ENCODE measurements at regions not wholly inside any gene's neighbourhood (a gene's known extent, or its start where the extent isn't known, plus 50 kb on each side); places are given as distances from the start of the nearest gene placed in this dataset.
"Not testable (repeated sequence)": the region's sequence is repeated elsewhere in the genome, so short reads cannot be mapped to it uniquely, and the experiment has no call there.

- intact Hi-C loops (cut with micrococcal nuclease) = no loop called here
- H3K9me2 ChIP-seq (ENCODE audit: insufficient read depth) = no peaks in the 10 kb centered on the region
- no TSS peak for BruUV-seq (replicated peaks)
- H3K9ac ChIP-seq (ENCODE audit: low read length) = no peak overlapping the region
- no peaks in the 10 kb centered on the region for H3K36me3 ChIP-seq (ENCODE audit: control insufficient read depth in 1 of 2, insufficient read depth in 2 of 2, low read length in 2 of 2)
- TF ChIP-seq SP1 (IDR thresholded peaks at IDR 0.05; ENCODE audit: low read depth) = no peak
- DNase-seq (ENCODE audit: low read depth, low spot score) (no peak), ATAC-seq (no peak)
- POLR2A ChIA-PET = no interaction called here
- H3K79me2 ChIP-seq (ENCODE audit: insufficient read depth, low read length) = no peaks in the 10 kb centered on the region
- no peaks in the 10 kb centered on the region for H3K27me3 ChIP-seq (ENCODE audit: insufficient read depth, low read length)
- H3K4me1 ChIP-seq (ENCODE audit: control insufficient read depth in 1 of 2, insufficient read depth in 2 of 2, low read length in 2 of 2) = no peaks in the 10 kb centered on the region
- RAD21 ChIA-PET (ENCODE audit: low non-redundant PET in 1 of 2, low total read pairs in 2 of 2, uncharacterized antibody in 2 of 2, unreplicated experiment in 2 of 2) = no interaction called here
- H4K20me1 ChIP-seq (ENCODE audit: insufficient read depth) = no peaks in the 10 kb centered on the region; the same call in 1 of the 2 replicates
- H3K27ac ChIP-seq (ENCODE audit: low read depth, low read length) = no peak overlapping the region
- no peak overlapping the region for H2AFZ ChIP-seq (ENCODE audit: low read depth, low read length, poor library complexity, severe bottlenecking)
- CTCF ChIA-PET = no interaction called here
- no peak overlapping the region for H3K4me2 ChIP-seq (ENCODE audit: low read length)
- no peak overlapping the region for H3K4me3 ChIP-seq (replicated peaks in 1 of 2; ENCODE audit: low read depth in 1 of 2, low read length in 2 of 2)
- H3K9me3 ChIP-seq (ENCODE audit: control insufficient read depth in 1 of 2, insufficient read depth in 1 of 2, low read depth in 1 of 2, low read length in 2 of 2) = no peaks in the 10 kb centered on the region
Measured at GRCh38 chr6:19245656-19246055, 591.5 kb upstream of the ID4 start.

GRCh38 chr6:19247181-19247580 is 590.0 kb upstream of the ID4 start:
- DNase-seq (ENCODE audit: low read depth, low spot score); POLR2A ChIA-PET; H2AFZ ChIP-seq (ENCODE audit: low read depth, low read length, poor library complexity, severe bottlenecking); H4K20me1 ChIP-seq (ENCODE audit: insufficient read depth); H3K9me2 ChIP-seq (ENCODE audit: insufficient read depth); H3K79me2 ChIP-seq (ENCODE audit: insufficient read depth, low read length); H3K4me1 ChIP-seq (ENCODE audit: control insufficient read depth in 1 of 2, insufficient read depth in 2 of 2, low read length in 2 of 2); H3K9ac ChIP-seq (ENCODE audit: low read length); H3K4me2 ChIP-seq (ENCODE audit: low read length); CTCF ChIA-PET; intact Hi-C loops (cut with micrococcal nuclease); RAD21 ChIA-PET (ENCODE audit: low non-redundant PET in 1 of 2, low total read pairs in 2 of 2, uncharacterized antibody in 2 of 2, unreplicated experiment in 2 of 2); BruUV-seq (replicated peaks); H3K36me3 ChIP-seq (ENCODE audit: control insufficient read depth in 1 of 2, insufficient read depth in 2 of 2, low read length in 2 of 2); H3K27me3 ChIP-seq (ENCODE audit: insufficient read depth, low read length); H3K9me3 ChIP-seq (ENCODE audit: control insufficient read depth in 1 of 2, insufficient read depth in 1 of 2, low read depth in 1 of 2, low read length in 2 of 2); ATAC-seq; H3K4me3 ChIP-seq (replicated peaks in 1 of 2; ENCODE audit: low read depth in 1 of 2, low read length in 2 of 2); H3K27ac ChIP-seq (ENCODE audit: low read depth, low read length): not testable (repeated sequence)

- ATAC-seq; DNase-seq (ENCODE audit: low read depth, low spot score); H3K79me2 ChIP-seq (ENCODE audit: insufficient read depth, low read length); H3K9me3 ChIP-seq (ENCODE audit: control insufficient read depth in 1 of 2, insufficient read depth in 1 of 2, low read depth in 1 of 2, low read length in 2 of 2); H2AFZ ChIP-seq (ENCODE audit: low read depth, low read length, poor library complexity, severe bottlenecking); RAD21 ChIA-PET (ENCODE audit: low non-redundant PET in 1 of 2, low total read pairs in 2 of 2, uncharacterized antibody in 2 of 2, unreplicated experiment in 2 of 2); H4K20me1 ChIP-seq (ENCODE audit: insufficient read depth); H3K27ac ChIP-seq (ENCODE audit: low read depth, low read length); H3K9ac ChIP-seq (ENCODE audit: low read length); intact Hi-C loops (cut with micrococcal nuclease); BruUV-seq (replicated peaks); H3K4me3 ChIP-seq (replicated peaks in 1 of 2; ENCODE audit: low read depth in 1 of 2, low read length in 2 of 2); H3K9me2 ChIP-seq (ENCODE audit: insufficient read depth); H3K4me1 ChIP-seq (ENCODE audit: control insufficient read depth in 1 of 2, insufficient read depth in 2 of 2, low read length in 2 of 2); H3K4me2 ChIP-seq (ENCODE audit: low read length); H3K27me3 ChIP-seq (ENCODE audit: insufficient read depth, low read length); CTCF ChIA-PET; H3K36me3 ChIP-seq (ENCODE audit: control insufficient read depth in 1 of 2, insufficient read depth in 2 of 2, low read length in 2 of 2): not testable (repeated sequence)
- POLR2A ChIA-PET = interaction anchor here (0.7 kb wide), 1 partner anchor 11 kb away, joined by 3 read pairs; no protein-coding TSS in a partner anchor
Measured at GRCh38 chr6:19256123-19256522, 581.0 kb upstream of the ID4 start.
